SK-N-SH treated with all-trans-retinoic acid at 6 μM for 48 hours (cell line): ENCODE measurements at regions not wholly inside any gene's neighbourhood (a gene's known extent, or its start where the extent isn't known, plus 50 kb on each side); places are given as distances from the start of the nearest gene placed in this dataset.
A peak's percentile ranks its signal among the peaks of the same experiment; 100 is the strongest.

Experiments
- ATAC-seq: fragments of 200-7000 bp; cut with Tn5 transposase; 3 replicates; pipeline ENCODE4 v1.9.1; 2020; ENCODE audit warnings: mild to moderate bottlenecking, moderate library complexity
- ARNTL ChIP-seq: fragments of 450-650 bp; formaldehyde crosslinking; IDR thresholded peaks from 2 replicates; pipeline ENCODE4 v1.5.0; 2020; ENCODE audit warnings: low read depth, mild to moderate bottlenecking, moderate library complexity, borderline replicate concordance
- BACH2 ChIP-seq: fragments of 250-450 bp; sonication (Bioruptor Pico); IDR thresholded peaks from 2 replicates; pipeline ENCODE4 v1.9.0; 2021; ENCODE audit warnings: mild to moderate bottlenecking, borderline replicate concordance
- CREB5 ChIP-seq: fragments of 250-450 bp; sonication (Bioruptor Pico); IDR thresholded peaks from 2 replicates; pipeline ENCODE4 v1.5.1; 2020; ENCODE audit warnings: low read depth, mild to moderate bottlenecking, moderate library complexity
- CSDC2 ChIP-seq: fragments of 250-450 bp; sonication (Bioruptor Pico); IDR thresholded peaks from 2 replicates; pipeline ENCODE4 v1.5.0; 2020; ENCODE audit warnings: mild to moderate bottlenecking, moderate library complexity
- CSRNP3 ChIP-seq: fragments of 250-450 bp; sonication (Bioruptor Pico); IDR thresholded peaks from 2 replicates; pipeline ENCODE4 v1.5.1; 2021; ENCODE audit warnings: mild to moderate bottlenecking, moderate library complexity
- GLIS3 ChIP-seq: fragments of 250-450 bp; sonication (Bioruptor Pico); IDR thresholded peaks from 2 replicates; pipeline ENCODE4 v1.5.0; 2020; ENCODE audit warnings: mild to moderate bottlenecking, moderate library complexity
- OSR1 ChIP-seq: fragments of 250-450 bp; sonication (Bioruptor Pico); IDR thresholded peaks from 2 replicates; pipeline ENCODE4 v1.8.0; 2022; ENCODE audit warnings: moderate library complexity, mild to moderate bottlenecking, inconsistent platforms
- PATZ1 ChIP-seq: fragments of 250-450 bp; sonication (Bioruptor Pico); IDR thresholded peaks from 2 replicates; pipeline ENCODE4 v1.8.0; 2020; ENCODE audit warnings: mild to moderate bottlenecking, moderate library complexity, borderline replicate concordance
- POU6F1 ChIP-seq: fragments of 250-450 bp; sonication (Bioruptor Pico); IDR thresholded peaks from 2 replicates; pipeline ENCODE4 v1.8.0; 2021; ENCODE audit warnings: low read depth, mild to moderate bottlenecking, moderate library complexity, borderline replicate concordance
- RARB ChIP-seq: fragments of 250-450 bp; sonication (Bioruptor Pico); IDR thresholded peaks from 2 replicates; pipeline ENCODE4 v1.8.0; 2021; ENCODE audit warnings: mild to moderate bottlenecking, moderate library complexity
- SNAI2 ChIP-seq: fragments of 250-450 bp; sonication (Bioruptor Pico); IDR thresholded peaks from 2 replicates; pipeline ENCODE4 v1.5.0; 2020; ENCODE audit warnings: mild to moderate bottlenecking, moderate library complexity
- TCF4 ChIP-seq: fragments of 250-450 bp; sonication (Bioruptor Pico); IDR thresholded peaks from 2 replicates; pipeline ENCODE4 v1.8.0; 2021; ENCODE audit warnings: mild to moderate bottlenecking, moderate library complexity, borderline replicate concordance
- TOX ChIP-seq: fragments of 250-450 bp; sonication (Bioruptor Pico); IDR thresholded peaks from 2 replicates; pipeline ENCODE4 v1.8.0; 2021; ENCODE audit warnings: mild to moderate bottlenecking, moderate library complexity, borderline replicate concordance
- TSHZ2 ChIP-seq: fragments of 250-450 bp; sonication (Bioruptor Pico); IDR thresholded peaks from 2 replicates; pipeline ENCODE4 v1.5.0; 2020; ENCODE audit warnings: mild to moderate bottlenecking, moderate library complexity
- ZC3H10 ChIP-seq: fragments of 250-450 bp; sonication (Bioruptor Pico); IDR thresholded peaks from 2 replicates; pipeline ENCODE4 v1.5.1; 2021; ENCODE audit warnings: mild to moderate bottlenecking, moderate library complexity
- ZFP3 ChIP-seq: fragments of 250-450 bp; sonication (Bioruptor Pico); IDR thresholded peaks from 2 replicates; pipeline ENCODE4 v1.5.0; 2020; ENCODE audit warnings: mild to moderate bottlenecking, moderate library complexity
- ZFP30 ChIP-seq: fragments of 450-650 bp; formaldehyde crosslinking; IDR thresholded peaks from 2 replicates; pipeline ENCODE4 v1.5.0; 2022; ENCODE audit warnings: mild to moderate bottlenecking, moderate library complexity
- ZNF565 ChIP-seq: fragments of 450-650 bp; formaldehyde crosslinking; conservative IDR thresholded peaks from 2 replicates; pipeline ENCODE4 v1.5.0; 2020; ENCODE audit warnings: low read depth, mild to moderate bottlenecking, moderate library complexity
- ZNF70 ChIP-seq: fragments of 450-650 bp; formaldehyde crosslinking; IDR thresholded peaks from 2 replicates; pipeline ENCODE4 v1.5.0; 2020; ENCODE audit warnings: mild to moderate bottlenecking, moderate library complexity
- ZNF8 ChIP-seq: fragments of 450-650 bp; formaldehyde crosslinking; IDR thresholded peaks from 2 replicates; pipeline ENCODE4 v1.5.0; 2020; ENCODE audit warnings: mild to moderate bottlenecking, moderate library complexity

GRCh38 chr6:141337191-141337590, 795.5 kb upstream of the GJE1 start (continued):
- TF ChIP-seq PATZ1 (CRISPR knock-in tag): no peak

- TF ChIP-seq ZNF70 (CRISPR knock-in tag): no peak
- no peak for TF ChIP-seq ZFP3
- no peak for TF ChIP-seq ZNF8 (CRISPR knock-in tag)
- TF ChIP-seq ZC3H10 (CRISPR knock-in tag): no peak
- no peak for TF ChIP-seq CSRNP3 (CRISPR knock-in tag)
- TF ChIP-seq TOX: no peak
- TF ChIP-seq ZFP30 (CRISPR knock-in tag): no peak
- no peak for TF ChIP-seq POU6F1 (CRISPR knock-in tag)
- no peak for TF ChIP-seq CREB5 (CRISPR knock-in tag)
- TF ChIP-seq TSHZ2 (CRISPR knock-in tag): no peak
- TF ChIP-seq SNAI2 (CRISPR knock-in tag): no peak
- TF ChIP-seq RARB: no peak
- TF ChIP-seq ZNF565 (CRISPR knock-in tag): no peak
- TF ChIP-seq CSDC2 (CRISPR knock-in tag): no peak
- TF ChIP-seq OSR1 (CRISPR knock-in tag): no peak
- TF ChIP-seq ARNTL: no peak
- no peak for TF ChIP-seq TCF4 (CRISPR knock-in tag)
- no peak for TF ChIP-seq BACH2 (CRISPR knock-in tag)
- TF ChIP-seq PATZ1 (CRISPR knock-in tag): no peak
- TF ChIP-seq GLIS3 (CRISPR knock-in tag): no peak
- peak; percentile 44; the same call in 1 of the 3 replicates for ATAC-seq
Measured at GRCh38 chr6:141335477-141336273, 797.0 kb upstream of the GJE1 start.
